ENCODE measurements at regions not wholly inside any gene's neighbourhood (a gene's known extent, or its start where the extent isn't known, plus 50 kb on each side); places are given as distances from the start of the nearest gene placed in this dataset.

DNA sequence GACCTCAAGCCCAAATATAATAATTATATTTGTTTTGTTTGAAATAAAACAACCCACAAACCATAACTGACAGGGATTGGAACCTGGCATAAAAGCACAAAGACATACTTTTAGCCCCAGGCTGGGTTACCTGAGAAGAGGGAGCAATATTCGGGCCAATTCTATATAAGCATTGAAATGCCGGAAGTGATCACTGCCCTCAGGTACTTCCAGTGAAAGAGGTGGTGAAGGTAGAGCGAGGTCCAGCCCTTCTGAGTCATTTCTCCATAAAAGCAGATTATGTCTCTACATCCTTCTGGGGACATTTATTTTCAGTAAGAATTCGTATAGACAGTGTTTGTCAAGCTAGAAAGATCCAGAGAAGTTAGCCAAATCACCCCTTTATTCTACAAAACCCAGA lies 59.6 kb downstream of the GCNT4 start:
- TF ChIP-seq ZNF8 (CRISPR knock-in tag; IDR thresholded peaks at IDR 0.05), result no peak
- no peak for TF ChIP-seq PPARA (CRISPR knock-in tag; IDR thresholded peaks at IDR 0.05; ENCODE audit: borderline replicate concordance)
- TF ChIP-seq POU6F1 (CRISPR knock-in tag; IDR thresholded peaks at IDR 0.05; ENCODE audit: borderline replicate concordance, low read depth), result no peak
- no peak for TF ChIP-seq TCF4 (CRISPR knock-in tag; IDR thresholded peaks at IDR 0.05; ENCODE audit: borderline replicate concordance)
- TF ChIP-seq, protein P1, sequence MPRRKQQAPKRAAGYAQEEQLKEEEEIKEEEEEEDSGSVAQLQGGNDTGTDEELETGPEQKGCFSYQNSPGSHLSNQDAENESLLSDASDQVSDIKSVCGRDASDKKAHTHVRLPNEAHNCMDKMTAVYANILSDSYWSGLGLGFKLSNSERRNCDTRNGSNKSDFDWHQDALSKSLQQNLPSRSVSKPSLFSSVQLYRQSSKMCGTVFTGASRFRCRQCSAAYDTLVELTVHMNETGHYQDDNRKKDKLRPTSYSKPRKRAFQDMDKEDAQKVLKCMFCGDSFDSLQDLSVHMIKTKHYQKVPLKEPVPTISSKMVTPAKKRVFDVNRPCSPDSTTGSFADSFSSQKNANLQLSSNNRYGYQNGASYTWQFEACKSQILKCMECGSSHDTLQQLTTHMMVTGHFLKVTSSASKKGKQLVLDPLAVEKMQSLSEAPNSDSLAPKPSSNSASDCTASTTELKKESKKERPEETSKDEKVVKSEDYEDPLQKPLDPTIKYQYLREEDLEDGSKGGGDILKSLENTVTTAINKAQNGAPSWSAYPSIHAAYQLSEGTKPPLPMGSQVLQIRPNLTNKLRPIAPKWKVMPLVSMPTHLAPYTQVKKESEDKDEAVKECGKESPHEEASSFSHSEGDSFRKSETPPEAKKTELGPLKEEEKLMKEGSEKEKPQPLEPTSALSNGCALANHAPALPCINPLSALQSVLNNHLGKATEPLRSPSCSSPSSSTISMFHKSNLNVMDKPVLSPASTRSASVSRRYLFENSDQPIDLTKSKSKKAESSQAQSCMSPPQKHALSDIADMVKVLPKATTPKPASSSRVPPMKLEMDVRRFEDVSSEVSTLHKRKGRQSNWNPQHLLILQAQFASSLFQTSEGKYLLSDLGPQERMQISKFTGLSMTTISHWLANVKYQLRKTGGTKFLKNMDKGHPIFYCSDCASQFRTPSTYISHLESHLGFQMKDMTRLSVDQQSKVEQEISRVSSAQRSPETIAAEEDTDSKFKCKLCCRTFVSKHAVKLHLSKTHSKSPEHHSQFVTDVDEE (CRISPR knock-in tag; IDR thresholded peaks at IDR 0.05), result no peak
- TF ChIP-seq ZFP3 (CRISPR knock-in tag; IDR thresholded peaks at IDR 0.05), result no peak
- no peak for TF ChIP-seq ZNF70 (CRISPR knock-in tag; IDR thresholded peaks at IDR 0.05)
- no peak for TF ChIP-seq OSR1 (CRISPR knock-in tag; IDR thresholded peaks at IDR 0.05)
- TF ChIP-seq TOX (CRISPR knock-in tag; IDR thresholded peaks at IDR 0.05; ENCODE audit: borderline replicate concordance), result no peak
- TF ChIP-seq ESRRG (CRISPR knock-in tag; IDR thresholded peaks at IDR 0.05), result no peak
- ATAC-seq, result no peak

- TF ChIP-seq ZFP3 (CRISPR knock-in tag; IDR thresholded peaks at IDR 0.05) (no peak), ESRRG (CRISPR knock-in tag; IDR thresholded peaks at IDR 0.05) (no peak), TOX (CRISPR knock-in tag; IDR thresholded peaks at IDR 0.05; ENCODE audit: borderline replicate concordance) (no peak)
- ATAC-seq, result no peak
These were observed 60.8 kb downstream of the GCNT4 start for GRCh38 chr5:74991522-74991921.

DNA sequence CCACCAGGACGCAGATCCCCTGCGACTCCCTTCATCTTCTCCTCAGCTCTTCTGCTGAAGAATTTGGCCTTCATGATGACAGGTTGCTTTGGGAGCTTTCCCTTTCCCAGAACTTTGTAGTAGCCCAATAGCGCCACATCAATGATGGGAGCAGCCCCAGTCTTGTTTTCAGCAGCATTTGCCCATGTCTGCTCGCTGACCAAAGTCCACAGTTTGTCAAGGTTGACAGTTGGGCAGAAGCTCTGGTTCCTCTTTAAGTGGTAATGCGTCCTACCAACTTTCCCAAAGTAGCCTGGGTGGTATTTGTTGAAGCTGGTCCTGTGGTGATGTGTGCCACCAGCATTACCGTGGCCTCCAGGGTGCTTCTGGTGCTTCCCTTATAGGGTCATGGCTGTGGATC lies 62.2 kb downstream of the GCNT4 start:
- TF ChIP-seq GLIS3 (CRISPR knock-in tag; IDR thresholded peaks at IDR 0.05) (no peak), BACH2 (CRISPR knock-in tag; IDR thresholded peaks at IDR 0.05; ENCODE audit: borderline replicate concordance) (no peak), CSDC2 (CRISPR knock-in tag; IDR thresholded peaks at IDR 0.05) (no peak), ZFP3 (CRISPR knock-in tag; IDR thresholded peaks at IDR 0.05) (no peak), OSR1 (CRISPR knock-in tag; IDR thresholded peaks at IDR 0.05) (no peak), ZNF565 (CRISPR knock-in tag; conservative IDR thresholded peaks at IDR 0.05; ENCODE audit: low read depth) (no peak)
- no peak for ATAC-seq

- no peak for ATAC-seq
These were observed 63.9 kb downstream of the GCNT4 start for GRCh38 chr5:74988273-74988983.

DNA sequence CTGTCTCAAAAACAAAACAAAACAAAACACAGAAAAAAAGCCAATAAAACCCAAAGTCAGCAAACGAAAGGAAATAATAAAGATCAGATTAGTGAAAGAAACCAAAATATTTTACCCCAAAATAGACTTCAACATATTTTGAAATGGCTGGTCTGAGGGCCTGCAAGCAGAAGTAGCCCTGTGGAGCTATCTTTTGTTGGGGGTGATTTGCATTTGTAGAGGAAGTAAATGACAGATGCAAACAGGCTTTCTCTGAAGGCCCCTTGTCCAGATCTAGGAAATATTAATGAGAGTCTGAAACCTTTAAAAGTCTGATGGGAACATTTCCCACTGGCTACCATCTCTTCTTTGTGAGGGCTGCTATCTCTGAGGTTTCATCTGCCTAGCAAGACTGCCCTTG lies 74.0 kb downstream of the GCNT4 start:
- TF ChIP-seq CSRNP3 (CRISPR knock-in tag; IDR thresholded peaks at IDR 0.05) (no peak), OSR1 (CRISPR knock-in tag; IDR thresholded peaks at IDR 0.05) (no peak)
- ATAC-seq, result no peak

More at GRCh38 chr5:74988273-74988983, 63.9 kb downstream of the GCNT4 start:
- TF ChIP-seq ZFP3 (CRISPR knock-in tag; IDR thresholded peaks at IDR 0.05), result no peak
- peak; percentile 89 for TF ChIP-seq ZNF8 (CRISPR knock-in tag; IDR thresholded peaks at IDR 0.05)

DNA sequence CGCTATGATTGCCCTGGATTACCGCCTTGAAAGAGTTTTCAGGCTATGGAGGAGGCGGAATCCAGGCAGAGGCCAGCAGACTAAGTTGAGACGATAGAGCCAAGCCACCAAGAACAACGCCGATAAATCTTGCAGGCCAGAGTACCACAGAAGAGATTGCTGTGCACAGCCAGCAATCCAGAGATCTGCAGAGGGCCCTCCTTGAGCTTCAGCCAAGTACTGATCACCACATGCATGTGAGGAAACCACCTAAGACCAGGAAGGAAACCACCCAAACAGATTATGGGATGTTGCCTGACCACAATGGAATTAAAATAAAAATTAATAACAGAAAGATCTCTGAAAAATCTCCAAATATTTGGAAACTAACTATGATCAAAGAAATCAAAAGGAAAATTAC lies 74.9 kb downstream of the GCNT4 start:
- ATAC-seq, result no peak
- TF ChIP-seq TOX (CRISPR knock-in tag; IDR thresholded peaks at IDR 0.05; ENCODE audit: borderline replicate concordance), result no peak
- TF ChIP-seq POU6F1 (CRISPR knock-in tag; IDR thresholded peaks at IDR 0.05; ENCODE audit: borderline replicate concordance, low read depth), result no peak
- TF ChIP-seq ZC3H10 (CRISPR knock-in tag; IDR thresholded peaks at IDR 0.05), result no peak
- TF ChIP-seq ESRRG (CRISPR knock-in tag; IDR thresholded peaks at IDR 0.05), result no peak
- no peak for TF ChIP-seq ZNF565 (CRISPR knock-in tag; conservative IDR thresholded peaks at IDR 0.05; ENCODE audit: low read depth)
- TF ChIP-seq, protein P1 (CRISPR knock-in tag; IDR thresholded peaks at IDR 0.05), result no peak

Data from SK-N-SH treated with all-trans-retinoic acid at 6 μM for 48 hours (cell line).